Hematopoietic multipotent progenitor cell treated with erythropoietin and hydrocortisone succinate and interleukin-3 and kit ligand, for 17 days (in vitro differentiated cells): ENCODE measurements at regions not wholly inside any gene's neighbourhood (a gene's known extent, or its start where the extent isn't known, plus 50 kb on each side); places are given as distances from the start of the nearest gene placed in this dataset.
"Not testable (repeated sequence)": the region's sequence is repeated elsewhere in the genome, so short reads cannot be mapped to it uniquely, and the experiment has no call there.

Experiments
- DNase-seq: peaks from one replicate; pipeline ENCODE4 v3.0.0-alpha.2; 2015; ENCODE audit warnings: low spot score

DNA sequence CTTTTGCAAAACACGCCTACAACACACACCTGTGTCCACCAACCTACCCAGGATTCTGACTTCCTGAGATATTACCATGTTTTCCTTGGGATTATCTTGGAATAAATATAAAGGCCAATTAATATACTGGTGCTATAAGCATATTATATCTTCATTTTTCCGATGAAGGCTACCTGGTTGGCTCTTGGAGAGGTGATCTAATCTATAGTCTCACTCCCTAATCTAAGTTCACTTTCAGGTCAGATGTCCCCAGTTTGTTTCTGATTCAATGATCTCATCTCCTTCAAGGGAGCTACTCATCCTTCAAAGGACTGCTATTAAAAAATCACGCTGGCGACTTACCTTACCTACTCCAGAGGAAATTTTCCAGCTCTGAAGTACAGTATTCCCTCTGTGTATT is 517.5 kb downstream of the KLF5 start:
- no peak for DNase-seq

DNA sequence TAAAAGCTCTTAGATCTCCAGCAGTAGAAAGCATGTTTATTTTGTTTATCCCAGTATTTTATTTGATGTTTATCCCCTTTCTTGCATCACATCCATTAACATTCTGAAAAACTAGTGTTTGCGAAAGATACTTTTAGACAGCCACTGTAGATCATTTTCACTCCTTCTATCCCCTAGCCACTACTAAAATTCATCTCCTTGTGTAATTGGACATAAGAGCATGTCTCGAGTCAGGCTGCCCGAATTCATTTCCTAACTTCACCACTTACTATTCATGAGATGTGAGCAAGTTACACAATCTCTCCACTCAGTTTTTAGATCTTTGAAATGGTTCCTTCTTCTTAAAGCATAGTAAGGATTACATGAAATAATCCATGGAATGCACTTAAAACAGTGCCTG is 514.0 kb downstream of the KLF5 start:
- no peak for DNase-seq

DNA sequence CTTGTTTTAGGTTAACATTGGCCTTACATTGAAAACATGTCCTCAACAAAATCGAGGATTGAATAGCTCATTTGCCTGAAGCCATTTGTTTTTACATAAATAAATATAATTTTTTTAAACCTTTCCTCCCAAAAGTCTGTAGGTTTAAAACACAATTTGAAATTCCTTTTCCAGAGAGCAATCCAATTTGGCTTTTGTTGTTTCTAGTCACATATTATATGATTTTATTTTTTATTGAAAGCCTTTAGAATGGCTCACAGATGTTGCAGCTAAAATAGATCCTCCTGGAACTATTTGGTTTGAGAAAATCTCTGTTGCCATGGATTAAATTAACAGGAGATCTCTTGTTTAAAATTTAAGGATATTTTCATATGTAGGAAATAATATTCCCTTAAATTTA is 512.6 kb downstream of the KLF5 start:
- DNase-seq = no peak

DNA sequence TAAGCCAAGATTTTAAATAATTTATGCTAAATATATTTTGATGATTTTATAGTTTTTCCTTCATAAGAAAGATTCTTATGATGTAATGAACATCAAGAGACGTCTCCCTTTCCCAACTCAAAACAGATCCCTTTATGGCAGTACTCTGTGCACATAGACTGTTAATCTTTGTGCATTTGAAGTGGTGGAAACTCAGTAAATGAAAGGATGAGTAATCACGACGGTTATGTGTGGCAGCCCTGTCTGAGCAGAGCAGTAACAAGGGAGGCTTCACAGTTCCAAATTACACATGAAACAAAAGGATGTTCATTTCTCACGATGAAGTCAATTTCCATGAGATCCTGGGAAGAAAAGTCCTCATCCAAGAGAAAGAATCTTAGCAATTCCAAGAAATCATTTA is 498.1 kb downstream of the KLF5 start:
- no peak for DNase-seq

DNA sequence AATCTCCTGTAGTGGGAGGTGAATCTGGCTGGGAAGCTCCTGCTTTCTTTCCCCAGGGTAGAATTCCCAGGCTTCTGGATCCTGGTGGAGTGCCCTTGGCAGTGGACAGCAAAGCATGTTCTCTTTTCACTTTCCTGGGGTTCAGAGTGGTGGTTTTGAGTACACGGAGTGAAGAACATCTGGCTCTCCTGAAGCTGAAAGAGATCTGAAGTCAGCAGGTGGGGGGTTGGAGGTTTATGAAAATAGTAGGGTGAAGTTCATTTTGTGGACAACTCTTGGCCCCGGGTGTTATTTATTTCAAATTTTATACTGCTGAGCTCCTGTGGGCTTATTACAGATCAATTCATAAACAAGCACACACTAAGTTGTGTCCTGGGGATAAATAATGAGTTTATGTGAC is 497.3 kb downstream of the KLF5 start:
- DNase-seq = no peak

DNA sequence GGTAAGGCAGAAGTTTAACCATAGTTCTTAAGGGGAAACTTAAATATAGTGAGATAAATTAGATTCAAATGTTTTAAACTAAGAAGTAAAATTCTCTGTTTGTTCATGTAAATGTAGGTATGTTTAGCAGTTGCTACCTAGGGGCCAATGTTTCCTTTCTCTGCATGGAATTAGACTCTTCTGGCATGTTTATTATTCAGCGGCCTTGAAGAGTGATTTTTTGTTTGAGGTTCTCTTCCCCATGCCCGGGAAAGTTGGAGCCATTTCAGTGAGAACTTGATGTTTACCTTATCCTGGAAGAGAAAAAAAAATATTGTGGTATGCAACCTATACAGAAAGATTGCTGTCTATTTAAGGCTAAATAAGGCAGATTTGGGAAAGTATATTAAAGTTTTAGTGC is 492.9 kb downstream of the KLF5 start:
- DNase-seq = no peak

DNA sequence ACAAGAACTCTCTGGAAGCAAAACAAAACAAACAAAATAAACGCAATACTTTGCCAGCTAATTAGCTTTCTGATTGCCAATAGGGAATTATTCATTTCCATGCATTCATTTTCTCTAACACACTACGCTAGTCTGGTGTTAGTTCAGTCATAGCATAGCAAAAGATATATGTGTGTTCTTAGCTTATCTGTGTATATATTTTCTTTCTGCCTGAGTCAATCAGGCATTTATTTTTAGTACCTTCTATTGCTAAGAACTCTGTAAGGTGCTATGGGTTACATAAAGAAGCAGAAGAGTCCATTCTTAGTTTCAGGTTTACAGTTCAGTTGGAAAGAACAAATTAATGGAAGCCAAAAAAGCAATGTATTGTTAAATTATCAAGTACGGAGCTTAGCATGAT is 490.9 kb downstream of the KLF5 start:
- DNase-seq = no peak

DNA sequence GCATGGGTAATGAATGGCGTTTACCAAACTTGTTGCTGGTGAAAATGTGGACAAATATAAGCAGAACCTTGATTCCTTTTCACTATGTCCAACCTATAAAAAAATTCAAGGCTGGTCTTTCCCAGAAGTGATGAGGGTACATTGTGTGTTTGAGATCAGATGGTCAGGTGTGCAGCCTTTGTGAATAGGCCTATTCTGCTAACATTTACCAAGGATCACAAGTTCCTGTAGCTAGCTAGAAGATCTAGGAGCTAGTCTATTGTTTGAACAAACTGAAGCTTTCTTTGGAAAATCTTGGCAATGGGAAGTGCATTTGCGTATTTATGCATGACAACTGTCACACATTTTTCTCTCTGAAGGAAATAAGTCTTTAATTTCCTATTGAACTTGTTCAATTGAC is 489.6 kb downstream of the KLF5 start:
- no peak for DNase-seq

DNA sequence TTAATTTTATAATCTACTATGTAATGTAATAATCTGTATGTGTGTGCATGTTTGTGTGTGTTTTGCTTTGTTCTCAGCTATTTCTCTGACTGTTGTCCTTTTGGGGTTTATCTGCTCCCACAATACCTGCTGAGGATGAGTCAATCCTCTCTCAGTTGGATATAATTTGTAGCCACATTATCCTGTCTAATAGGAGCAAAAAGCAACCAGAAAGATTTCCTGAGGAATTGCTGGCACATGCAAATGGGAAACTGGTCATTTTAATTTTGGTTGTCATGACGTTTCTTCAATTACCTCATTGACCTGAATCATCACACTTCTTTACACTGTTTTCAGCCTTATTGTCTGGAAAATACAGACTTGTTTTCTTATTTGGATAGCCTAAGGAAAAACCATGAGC is 488.4 kb downstream of the KLF5 start:
- DNase-seq = no peak

DNA sequence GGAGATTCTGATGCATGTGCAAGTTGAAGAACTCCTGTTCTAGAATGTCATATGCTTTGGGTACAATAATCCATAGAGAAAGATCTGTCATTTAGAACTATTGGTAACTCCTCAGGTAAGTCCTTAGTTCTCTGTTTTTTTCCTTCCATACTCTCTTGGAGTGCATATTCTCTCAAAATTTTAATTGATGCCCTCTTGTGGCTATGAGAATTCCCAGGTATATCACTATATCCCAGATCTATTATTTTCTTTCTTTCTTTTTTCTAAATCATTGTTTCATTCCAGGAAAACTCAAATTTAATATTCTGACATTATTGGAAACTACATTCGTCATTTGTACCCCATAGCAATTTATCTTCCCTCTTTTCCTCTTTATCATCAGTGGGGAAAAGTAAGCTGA is 485.4 kb downstream of the KLF5 start:
- DNase-seq = no peak

DNA sequence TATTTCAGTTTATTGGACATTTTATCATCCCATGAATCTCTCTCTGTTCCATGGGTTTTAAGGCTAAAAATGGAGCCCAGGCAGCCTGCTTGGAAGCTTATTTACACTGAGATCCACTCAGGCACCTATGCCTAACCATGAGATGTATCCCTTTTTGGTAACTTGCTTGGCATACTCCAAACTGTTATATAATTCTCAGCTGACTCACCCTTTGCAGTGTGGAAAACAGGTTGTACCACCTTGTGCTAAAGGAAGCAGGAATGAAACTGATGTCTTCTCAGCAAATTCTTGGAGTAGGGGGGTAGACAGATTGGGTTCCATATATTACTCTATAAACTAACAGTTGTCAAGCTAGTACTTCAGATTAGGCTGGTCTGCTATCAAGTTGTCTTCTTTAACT is 483.6 kb downstream of the KLF5 start:
- no peak for DNase-seq

DNA sequence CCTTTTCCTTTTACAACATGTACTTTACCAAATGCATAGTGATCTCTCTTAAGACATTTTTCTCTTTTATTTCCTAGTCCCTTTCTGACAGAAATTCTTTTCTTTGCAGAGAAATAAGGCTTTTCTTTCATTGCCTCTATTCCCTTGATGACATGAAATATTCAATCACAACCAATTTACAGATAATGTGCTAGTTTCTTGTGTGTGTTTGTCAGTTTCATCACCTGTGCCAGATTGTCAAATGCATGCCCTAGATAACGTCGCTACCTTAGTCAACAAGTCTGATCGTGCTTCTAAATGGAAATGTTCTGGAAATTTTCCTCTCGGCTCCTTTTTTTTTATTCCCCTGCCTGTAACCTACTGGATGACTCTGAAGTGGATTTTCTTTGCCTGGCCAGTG is 478.1 kb downstream of the KLF5 start:
- DNase-seq = no peak

DNA sequence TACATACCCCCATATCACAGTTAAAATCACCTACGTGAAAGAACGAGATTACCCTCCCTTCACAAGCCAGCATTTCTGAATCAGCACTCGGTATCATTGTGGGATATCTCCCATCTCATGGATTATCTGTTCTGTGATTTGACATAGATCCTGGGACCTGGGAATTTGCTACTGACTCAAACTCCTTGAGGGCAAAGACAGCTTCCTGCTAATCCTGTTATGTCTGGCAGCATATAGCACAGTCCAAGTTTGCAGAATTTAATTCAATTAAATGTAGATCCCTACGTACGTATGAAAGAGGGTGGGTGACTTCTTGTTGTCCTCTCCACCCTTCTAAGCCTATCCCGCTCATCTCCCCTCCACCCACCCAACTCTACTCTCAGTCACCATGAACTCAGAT is 476.5 kb downstream of the KLF5 start:
- DNase-seq = no peak

DNA sequence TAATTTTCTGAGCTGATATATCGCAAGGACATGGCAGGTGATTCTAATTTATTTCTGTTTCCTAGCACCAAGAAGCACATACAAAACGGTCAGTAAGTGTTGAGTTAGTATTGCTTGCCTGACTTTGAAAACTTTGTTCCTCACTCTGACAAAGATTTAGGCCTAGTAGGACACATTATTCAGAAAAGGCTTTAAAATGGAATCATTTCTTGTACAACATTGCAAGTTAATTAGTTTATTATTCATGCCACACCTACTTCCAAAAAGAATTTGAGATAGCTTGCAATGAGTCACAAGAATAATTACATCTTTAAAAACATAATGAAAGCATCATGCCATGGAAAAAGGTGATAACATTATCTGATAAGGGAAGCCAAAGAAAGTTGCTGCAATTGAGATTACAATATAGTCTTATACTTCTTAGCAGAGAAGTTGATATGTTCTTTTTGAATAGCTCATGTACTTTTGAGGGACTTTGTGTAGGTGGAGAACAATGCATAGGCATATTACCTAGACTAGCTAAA is 474.2 kb downstream of the KLF5 start:
- no peak for DNase-seq

DNA sequence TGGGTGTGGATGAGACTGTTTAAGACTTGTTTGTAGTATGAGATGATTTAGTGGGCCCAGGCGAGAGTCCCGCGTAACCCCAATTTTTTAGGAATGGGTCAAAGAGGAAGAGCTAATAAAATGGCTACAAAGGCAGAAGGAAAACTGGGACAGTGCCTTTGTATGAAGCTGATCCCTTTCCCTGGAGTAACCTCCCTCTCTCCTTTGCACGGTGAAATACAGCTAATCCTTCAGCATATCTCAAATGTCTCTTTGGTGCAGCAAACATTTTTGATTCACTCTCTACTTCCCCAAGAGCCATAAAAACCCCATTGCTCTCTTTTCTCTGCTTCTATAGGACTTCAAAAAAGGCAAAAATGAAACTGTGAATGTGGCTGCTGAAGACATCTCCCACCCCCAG is 473.8 kb downstream of the KLF5 start:
- no peak for DNase-seq

DNA sequence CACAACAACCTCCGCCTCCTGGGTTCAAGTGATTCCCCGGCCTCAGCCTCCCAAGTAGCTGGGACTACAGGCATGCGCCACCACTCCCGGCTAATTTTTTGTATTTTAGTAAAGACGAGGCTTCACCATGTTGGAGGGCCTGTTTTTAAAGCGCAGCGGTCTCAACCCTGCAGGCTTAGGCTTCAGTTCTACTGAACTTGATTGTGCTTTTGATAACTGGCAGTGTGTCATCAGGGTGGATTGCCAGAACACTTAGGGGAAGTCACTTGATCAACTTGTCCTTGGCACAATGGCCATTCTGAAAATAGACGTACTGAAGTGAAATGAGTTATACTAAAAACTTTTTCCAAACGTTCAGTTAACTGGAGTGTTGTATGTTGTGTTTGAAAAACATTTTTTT is 472.2 kb downstream of the KLF5 start:
- DNase-seq = no peak

DNA sequence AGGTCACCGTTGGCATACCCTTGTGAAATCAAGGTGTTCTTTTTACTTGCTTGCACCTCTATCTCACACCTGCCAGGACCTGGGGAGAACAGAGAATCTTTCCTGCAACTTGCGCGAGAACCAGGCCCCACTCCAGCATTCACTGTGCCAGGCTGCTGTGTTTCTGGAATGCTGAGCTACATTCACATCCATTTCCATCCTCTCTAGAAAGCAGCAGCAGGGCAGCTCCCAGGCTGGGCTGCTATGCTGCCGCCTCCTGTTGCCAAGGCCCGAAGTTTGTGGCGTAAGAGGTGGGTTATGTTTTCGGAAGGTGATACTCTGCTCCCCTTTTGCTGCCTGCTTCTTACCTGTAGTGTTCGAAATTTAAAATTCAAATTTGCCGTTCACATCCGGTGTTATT is 464.1 kb downstream of the KLF5 start:
- DNase-seq = no peak

DNA sequence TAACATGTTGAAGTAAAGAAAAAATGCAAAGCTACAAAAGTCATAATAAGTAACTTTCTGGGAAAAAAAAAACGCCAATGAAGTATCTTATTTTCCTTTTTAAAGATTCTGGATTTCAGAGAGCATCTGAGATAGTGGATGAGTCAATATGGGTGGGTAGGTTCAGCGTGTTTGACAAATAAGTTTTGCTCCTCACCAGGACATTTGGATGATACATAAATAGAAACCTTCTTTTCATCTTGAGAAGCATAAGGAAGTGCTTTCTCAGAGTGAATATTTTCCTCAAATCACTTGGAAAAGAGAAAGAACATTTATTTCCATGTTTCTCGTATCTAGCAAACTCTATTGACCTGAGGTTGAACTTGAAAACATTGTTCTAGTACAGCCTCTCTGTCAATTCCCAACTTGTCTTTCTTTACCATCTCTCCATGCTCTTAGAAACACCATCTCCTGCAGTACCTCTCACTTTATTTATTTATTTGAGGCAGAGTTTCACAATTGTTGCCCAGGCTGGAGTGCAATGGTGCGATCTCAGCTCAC is 463.2 kb downstream of the KLF5 start:
- DNase-seq = no peak

DNA sequence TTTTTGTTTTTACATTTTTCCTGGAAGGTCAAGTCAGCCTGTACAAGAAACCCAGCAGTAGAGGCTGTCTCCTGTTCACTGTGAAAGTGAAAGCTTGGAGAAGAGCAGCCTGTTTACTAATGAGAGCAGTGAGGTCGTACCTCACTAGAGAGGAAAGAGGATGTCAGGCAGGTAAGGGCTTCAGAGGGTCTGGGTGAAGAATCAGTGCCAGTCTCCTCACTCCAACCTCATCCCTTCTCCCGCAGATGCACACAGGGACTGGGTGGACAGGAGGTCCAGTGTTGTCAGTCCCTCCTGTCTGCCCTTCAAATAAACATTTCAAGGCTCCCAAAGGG is 462.5 kb downstream of the KLF5 start:
- DNase-seq = no peak

DNA sequence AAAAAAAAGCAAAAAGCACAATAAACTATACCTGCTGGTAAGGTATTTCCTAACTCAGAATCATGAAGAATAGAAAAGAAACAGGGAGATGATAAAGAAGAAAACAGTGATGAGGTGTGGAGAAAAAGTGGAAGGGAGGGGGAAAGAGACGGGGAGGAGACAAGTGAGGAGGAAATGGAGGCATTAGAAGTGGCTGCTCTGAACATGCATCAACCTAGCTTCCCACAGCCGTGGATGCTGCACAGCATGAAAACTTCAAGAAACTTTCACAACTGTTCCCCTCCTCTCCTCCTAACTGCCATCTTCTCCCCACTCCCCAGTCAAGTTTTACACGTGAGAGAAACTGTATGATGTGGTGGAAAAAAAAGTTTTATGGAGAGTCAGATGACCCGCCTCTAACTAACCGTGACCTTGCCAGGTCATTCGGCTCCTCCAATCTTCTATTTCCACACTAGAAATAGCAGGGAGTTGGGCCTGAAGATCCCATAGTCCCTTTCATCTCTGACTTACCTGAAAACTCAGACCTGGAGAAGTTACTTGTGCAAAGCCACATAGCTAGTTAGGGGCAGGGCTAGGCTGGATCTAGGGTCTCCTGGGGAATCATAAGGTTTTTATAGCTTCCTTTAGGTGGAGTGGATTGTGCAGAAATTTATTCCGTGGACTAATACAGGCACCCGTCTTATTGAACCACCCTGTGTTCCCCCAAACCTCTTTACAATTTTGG is 461.9 kb downstream of the KLF5 start:
- no peak for DNase-seq

DNA sequence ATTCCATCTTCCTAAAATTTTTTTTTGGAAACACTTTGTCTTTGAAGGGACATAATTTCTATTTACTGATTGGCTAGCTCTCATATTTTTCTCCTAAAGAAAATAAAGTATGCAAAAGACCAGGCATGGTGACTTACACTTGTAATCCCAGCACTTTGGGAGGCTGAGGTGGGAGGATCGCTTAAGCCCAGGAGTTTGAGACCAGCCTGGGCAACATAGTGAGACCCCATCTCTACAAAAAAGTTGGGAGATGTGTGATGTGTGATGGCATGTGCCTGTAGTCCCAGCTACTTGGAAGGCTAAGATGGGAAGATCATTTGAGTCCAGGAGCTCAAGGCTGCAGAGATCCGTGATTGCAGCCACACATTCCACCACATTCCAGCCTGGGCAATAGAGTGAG is 461.3 kb downstream of the KLF5 start:
- not testable (repeated sequence) for DNase-seq

DNA sequence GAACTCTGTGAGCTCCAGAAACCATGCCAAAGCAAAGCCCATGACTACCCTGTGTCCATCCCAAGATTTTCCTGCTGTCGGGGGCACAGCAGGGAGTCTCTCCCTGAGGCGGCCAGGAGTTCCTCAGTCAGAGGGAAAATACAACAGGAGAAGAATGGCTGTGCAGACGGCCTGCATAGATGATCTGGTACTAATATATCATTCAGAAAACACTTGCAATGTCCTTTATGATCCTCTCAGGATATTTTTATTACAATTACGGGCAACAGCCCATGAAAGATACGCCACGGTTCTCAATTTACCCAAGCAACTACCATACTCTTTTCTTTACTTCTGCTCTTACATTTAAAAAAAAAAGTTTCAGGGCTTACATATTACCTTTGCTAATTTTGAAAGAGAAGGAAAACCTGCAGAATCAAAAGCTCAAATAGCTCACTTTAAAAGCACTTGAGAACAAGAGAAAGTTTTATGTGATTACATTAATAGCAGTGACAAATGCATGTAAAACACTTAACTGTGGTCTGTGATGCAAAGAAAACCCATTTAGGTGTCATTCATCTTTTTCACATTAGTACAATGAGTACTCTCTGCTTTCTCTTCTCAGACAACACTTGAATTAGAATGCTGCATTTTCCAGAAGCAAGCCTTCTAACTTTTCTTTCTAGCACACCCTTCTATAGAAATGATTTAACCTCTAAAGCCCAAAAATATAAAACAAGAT is 460.8 kb downstream of the KLF5 start:
- no peak for DNase-seq

DNA sequence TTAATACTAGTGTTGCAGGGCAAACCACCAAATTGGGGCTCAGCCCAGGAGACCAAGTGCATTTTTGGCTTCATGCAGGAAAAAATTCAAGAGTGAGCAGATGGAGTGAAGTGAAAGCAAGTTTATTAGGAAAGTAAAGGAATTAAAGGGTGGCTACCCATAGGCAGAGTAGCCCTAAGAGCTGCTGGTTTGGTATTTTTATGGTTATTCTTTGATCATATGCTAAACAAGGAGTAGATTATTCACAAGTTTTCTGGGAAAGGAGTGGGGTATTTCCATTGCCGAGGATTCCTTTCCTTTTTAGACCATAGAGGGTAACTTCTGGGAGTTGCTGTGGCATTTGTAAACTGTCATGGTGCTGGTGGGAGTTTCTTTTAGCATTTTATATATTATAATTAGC is 459.0 kb downstream of the KLF5 start:
- no peak for DNase-seq

DNA sequence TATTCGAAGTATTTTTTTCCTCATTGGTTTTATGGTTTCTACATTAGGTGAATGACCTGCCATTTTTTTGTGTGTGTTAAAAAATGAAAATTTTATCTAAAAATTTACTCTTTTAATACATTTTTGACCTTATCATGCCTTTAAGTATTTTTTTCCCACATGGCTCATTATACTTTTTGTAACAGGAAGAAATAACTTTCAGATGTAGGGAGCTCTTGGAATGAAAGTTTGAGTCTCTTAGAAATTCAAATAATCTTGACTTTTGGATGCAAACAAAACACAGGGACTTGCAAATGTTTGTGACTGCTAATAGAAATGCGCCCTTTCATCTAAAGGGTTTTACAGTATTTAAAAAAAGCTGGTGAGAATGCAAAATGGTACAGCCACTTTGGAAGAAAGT is 457.9 kb downstream of the KLF5 start:
- no peak for DNase-seq
